Mesendoderm (in vitro differentiated cells): ENCODE measurements at regions not wholly inside any gene's neighbourhood (a gene's known extent, or its start where the extent isn't known, plus 50 kb on each side); places are given as distances from the start of the nearest gene placed in this dataset.
"Not testable (repeated sequence)": the region's sequence is repeated elsewhere in the genome, so short reads cannot be mapped to it uniquely, and the experiment has no call there.

Experiments used
- DNase-seq: peaks from one replicate; pipeline ENCODE4 v3.0.0; 2013
- H2AK5ac ChIP-seq: 2 replicates; pipeline ENCODE4 v1.6.1; 2013; ENCODE audit warnings: low read length, inconsistent platforms
- H2BK120ac ChIP-seq: 2 replicates; pipeline ENCODE4 v1.6.1; 2013; ENCODE audit warnings: low read depth, mild to moderate bottlenecking, low read length, moderate library complexity, mixed read lengths
- H2BK15ac ChIP-seq: replicated peaks from 2 replicates; pipeline ENCODE4 v1.6.1; 2013; ENCODE audit warnings: low read depth, mild to moderate bottlenecking, moderate library complexity
- H2BK5ac ChIP-seq: 2 replicates; pipeline ENCODE4 v1.6.1; 2013; ENCODE audit warnings: low read length, inconsistent platforms
- H3K18ac ChIP-seq: 2 replicates; pipeline ENCODE4 v1.6.1; 2013; ENCODE audit warnings: mild to moderate bottlenecking, low read length, mixed read lengths
- H3K23ac ChIP-seq: one replicate; pipeline ENCODE4 v1.6.1; 2013; ENCODE audit warnings: low read length
- H3K27ac ChIP-seq: 2 replicates; pipeline ENCODE4 v1.5.1; 2013; ENCODE audit warnings: low read depth, mild to moderate bottlenecking, inconsistent platforms, low read length, moderate library complexity
- H3K27me3 ChIP-seq: 2 replicates; pipeline ENCODE4 v1.6.1; 2013; ENCODE audit warnings: low read length, control low read depth, mild to moderate bottlenecking, inconsistent platforms; ENCODE audit not compliant: insufficient read depth, poor library complexity
- H3K36me3 ChIP-seq: 2 replicates; pipeline ENCODE4 v1.6.1; 2013; ENCODE audit warnings: low read length, inconsistent platforms; ENCODE audit not compliant: control insufficient read depth, insufficient read depth
- H3K4ac ChIP-seq: one replicate; pipeline ENCODE4 v1.6.1; 2013; ENCODE audit warnings: low read depth, mild to moderate bottlenecking, low read length, moderate library complexity
- H3K4me1 ChIP-seq: 2 replicates; pipeline ENCODE4 v1.6.1; 2013; ENCODE audit warnings: low read depth, low read length, inconsistent platforms; ENCODE audit not compliant: control insufficient read depth
- H3K4me2 ChIP-seq: 2 replicates; pipeline ENCODE4 v1.6.1; 2013; ENCODE audit warnings: low read length
- H3K4me3 ChIP-seq: 2 replicates; pipeline ENCODE4 v1.5.1; 2013; ENCODE audit warnings: mild to moderate bottlenecking, low read length
- H3K56ac ChIP-seq: one replicate; pipeline ENCODE4 v1.6.1; 2013; ENCODE audit warnings: low read length
- H3K79me1 ChIP-seq: 2 replicates; pipeline ENCODE4 v1.6.1; 2013; ENCODE audit warnings: low read length, inconsistent platforms
- H3K79me2 ChIP-seq: 2 replicates; pipeline ENCODE4 v1.6.1; 2013; ENCODE audit warnings: mild to moderate bottlenecking, low read length; ENCODE audit not compliant: control insufficient read depth, insufficient read depth
- H3K9ac ChIP-seq: 2 replicates; pipeline ENCODE4 v1.6.1; 2013; ENCODE audit warnings: low read length, inconsistent platforms
- H4K5ac ChIP-seq: one replicate; pipeline ENCODE4 v1.6.1; 2013; ENCODE audit warnings: low read length
- H4K8ac ChIP-seq: one replicate; pipeline ENCODE4 v1.6.1; 2013; ENCODE audit warnings: low read depth, mild to moderate bottlenecking, control low read depth, low read length, moderate library complexity
- WGBS: extraction: QIAGEN DNeasy Blood & Tissue Kit; methylation state at CpG from one replicate; pipeline ENCODE4 v1.1.7; 2013; ENCODE audit warnings: low lambda C conversion rate, missing lambda C conversion rate; ENCODE audit not compliant: insufficient coverage; ENCODE audit errors: extremely low coverage; 5-methylcytosine and 5-hydroxymethylcytosine counted together

DNA sequence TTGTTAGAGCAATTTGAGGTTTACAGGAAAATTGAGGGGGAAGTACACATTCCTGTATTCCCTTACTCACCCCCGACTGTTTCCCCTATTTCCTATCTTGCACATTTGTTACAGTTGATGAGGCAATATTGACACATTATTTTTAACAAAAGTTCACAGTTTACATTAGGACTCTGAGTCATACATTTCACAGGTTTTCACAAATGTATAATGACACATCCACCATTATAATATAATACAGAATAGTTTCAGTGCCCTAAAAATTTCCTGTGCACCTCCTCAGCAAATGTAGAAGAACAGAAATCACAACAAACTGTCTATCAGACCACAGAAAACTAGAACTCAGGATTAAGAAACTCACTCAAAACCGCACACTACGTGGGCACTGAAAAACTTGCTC, 160.6 kb upstream of the RMP24 start:
- Histone ChIP-seq H3K27ac (no peak overlapping the region), H4K5ac (no peak overlapping the region), H2BK15ac (no peak overlapping the region), H3K4me3 (no peak overlapping the region), H4K8ac (no peak overlapping the region), H3K4me2 (no peak overlapping the region), H3K23ac (no peak overlapping the region), H2BK5ac (no peak overlapping the region), H2BK120ac (no peak overlapping the region), H3K18ac (no peak overlapping the region), H3K9ac (no peak overlapping the region), H2AK5ac (no peak overlapping the region), H3K36me3 (no peaks in the 10 kb centered on the region), H3K27me3 (no peaks in the 10 kb centered on the region), H3K56ac (no peak overlapping the region), H3K79me1 (no peaks in the 10 kb centered on the region), H3K79me2 (no peaks in the 10 kb centered on the region), H3K4me1 (no peaks in the 10 kb centered on the region), H3K4ac (no peak overlapping the region)
- no CpG with 5 or more reads among the region's 3 CpGs for WGBS
- no peak for DNase-seq

DNA sequence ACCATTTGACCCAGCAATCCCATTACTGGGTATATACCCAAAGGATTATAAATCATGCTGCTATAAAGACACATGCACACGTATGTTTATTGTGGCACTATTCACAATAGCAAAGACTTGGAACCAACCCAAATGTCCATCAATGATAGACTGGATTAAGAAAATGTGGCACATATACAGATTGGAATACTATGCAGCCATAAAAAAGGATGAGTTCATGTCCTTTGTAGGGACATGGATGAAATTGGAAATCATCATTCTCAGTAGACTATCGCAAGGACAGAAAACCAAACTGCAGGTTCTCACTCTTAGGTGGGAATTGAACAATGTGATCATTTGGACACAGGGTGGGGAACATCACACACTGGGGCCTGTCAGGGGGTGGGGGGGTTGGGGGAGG, 157.5 kb upstream of the RMP24 start:
- WGBS = no CpG with 5 or more reads among the region's 2 CpGs
- H3K18ac ChIP-seq, H3K56ac ChIP-seq, H3K23ac ChIP-seq, H3K4me2 ChIP-seq, H2BK5ac ChIP-seq, H2BK120ac ChIP-seq, H3K27ac ChIP-seq, H3K4me3 ChIP-seq, H3K79me1 ChIP-seq, H4K5ac ChIP-seq, H3K4me1 ChIP-seq, H4K8ac ChIP-seq, H3K36me3 ChIP-seq, H3K4ac ChIP-seq, H3K79me2 ChIP-seq, H3K27me3 ChIP-seq, H2AK5ac ChIP-seq, DNase-seq, H2BK15ac ChIP-seq, H3K9ac ChIP-seq: not testable (repeated sequence)

DNA sequence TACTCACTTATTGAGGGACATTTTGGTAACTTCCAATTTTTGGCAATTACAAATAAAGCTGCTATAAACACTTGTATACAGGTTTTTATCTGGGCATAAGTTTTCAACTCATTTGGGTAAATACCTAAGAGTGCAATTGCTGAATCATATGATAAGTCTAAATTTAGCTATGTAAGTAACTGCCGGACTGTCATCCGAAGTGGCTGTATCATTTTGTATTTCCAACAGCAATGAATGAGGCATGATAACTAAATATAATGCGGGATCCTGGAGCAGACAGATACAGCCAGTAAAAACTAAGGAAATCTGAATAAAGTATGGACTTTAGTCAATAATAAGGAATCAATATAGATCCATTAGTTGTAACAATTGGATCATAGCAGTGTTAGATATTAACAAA, 156.5 kb upstream of the RMP24 start:
- Histone ChIP-seq H2BK120ac (no peak overlapping the region), H3K27me3 (no peaks in the 10 kb centered on the region), H2BK15ac (no peak overlapping the region), H3K4me2 (no peak overlapping the region), H3K36me3 (no peaks in the 10 kb centered on the region), H3K79me1 (no peaks in the 10 kb centered on the region), H3K9ac (no peak overlapping the region), H3K79me2 (no peaks in the 10 kb centered on the region), H4K5ac (no peak overlapping the region), H3K4me1 (no peaks in the 10 kb centered on the region), H2AK5ac (no peak overlapping the region), H3K18ac (no peak overlapping the region), H3K27ac (no peak overlapping the region), H3K4me3 (no peak overlapping the region), H2BK5ac (no peak overlapping the region), H4K8ac (no peak overlapping the region), H3K23ac (no peak overlapping the region), H3K4ac (no peak overlapping the region), H3K56ac (no peak overlapping the region)
- DNase-seq = no peak
- WGBS = no CpG with 5 or more reads among the region's 3 CpGs

GRCh38 chr18:35817604-35818352, 154.7 kb upstream of the RMP24 start:
- no peak overlapping the region for H3K4me3 ChIP-seq
- H4K8ac ChIP-seq = no peak overlapping the region
- H4K5ac ChIP-seq = no peak overlapping the region
- no peaks in the 10 kb centered on the region for H3K36me3 ChIP-seq
- no peak overlapping the region for H3K27ac ChIP-seq
- no peak overlapping the region for H2BK15ac ChIP-seq
- H2AK5ac ChIP-seq = no peak overlapping the region
- no peak overlapping the region for H3K9ac ChIP-seq
- no peak overlapping the region for H3K56ac ChIP-seq
- H3K18ac ChIP-seq = no peak overlapping the region
- no peak overlapping the region for H2BK120ac ChIP-seq
- no peak overlapping the region for H2BK5ac ChIP-seq
- H3K27me3 ChIP-seq = no peaks in the 10 kb centered on the region
- H3K79me2 ChIP-seq = no peaks in the 10 kb centered on the region
- H3K4me1 ChIP-seq = no peaks in the 10 kb centered on the region
- H3K23ac ChIP-seq = no peak overlapping the region
- H3K4ac ChIP-seq = no peak overlapping the region
- H3K79me1 ChIP-seq = no peaks in the 10 kb centered on the region
- no CpG with 5 or more reads among the region's 11 CpGs for WGBS
- H3K4me2 ChIP-seq = no peak overlapping the region
- no peak for DNase-seq

DNA sequence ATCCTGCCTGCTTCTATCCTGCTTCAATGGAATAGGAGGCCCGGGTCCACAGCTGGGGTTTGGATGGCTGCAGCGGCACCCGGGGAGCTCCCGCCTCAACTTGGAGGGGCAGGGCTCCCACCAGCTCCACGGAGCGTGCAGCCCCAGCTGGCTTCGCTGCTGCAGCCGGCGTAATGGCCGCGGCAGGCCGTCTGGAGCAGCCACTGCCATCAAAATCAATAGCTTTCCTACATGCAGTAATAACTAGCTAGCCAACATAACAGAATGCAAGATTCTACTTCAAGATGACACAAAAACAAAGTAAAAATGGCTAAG, 154.2 kb upstream of the RMP24 start:
- Histone ChIP-seq H2BK15ac (no peak overlapping the region), H3K27ac (no peak overlapping the region), H4K8ac (no peak overlapping the region), H3K36me3 (no peaks in the 10 kb centered on the region), H2BK120ac (no peak overlapping the region), H3K4me1 (no peaks in the 10 kb centered on the region), H3K56ac (no peak overlapping the region), H3K4me3 (no peak overlapping the region), H3K4ac (no peak overlapping the region), H2AK5ac (no peak overlapping the region), H3K23ac (no peak overlapping the region), H4K5ac (no peak overlapping the region), H3K4me2 (no peak overlapping the region), H2BK5ac (no peak overlapping the region), H3K79me1 (no peaks in the 10 kb centered on the region), H3K79me2 (no peaks in the 10 kb centered on the region), H3K18ac (no peak overlapping the region), H3K9ac (no peak overlapping the region), H3K27me3 (no peaks in the 10 kb centered on the region)
- DNase-seq = no peak
- WGBS = no CpG with 5 or more reads among the region's 12 CpGs

DNA sequence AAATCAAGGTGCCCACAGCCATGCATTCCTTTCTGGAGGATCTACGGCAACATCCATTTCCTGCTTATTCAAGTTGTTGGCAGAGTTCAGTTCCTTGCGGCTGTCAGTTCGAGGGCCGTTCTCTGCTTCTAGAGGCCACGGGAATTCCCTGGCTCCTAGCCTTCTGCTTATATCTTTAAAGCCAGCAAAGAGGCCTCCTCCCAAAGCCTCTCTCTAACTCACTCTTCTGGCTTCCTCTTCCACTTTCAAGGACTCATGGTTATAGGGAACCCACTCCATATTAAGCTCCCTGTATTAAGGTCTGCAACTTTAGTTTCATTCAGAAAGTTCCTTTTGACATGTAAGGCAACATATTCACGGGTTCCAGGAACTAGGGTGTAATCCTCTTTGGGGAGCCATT, 150.1 kb upstream of the RMP24 start:
- no CpG with 5 or more reads among the region's 6 CpGs for WGBS
- no peak overlapping the region for H3K18ac ChIP-seq
- H4K8ac ChIP-seq = no peak overlapping the region
- no peak overlapping the region for H3K27ac ChIP-seq
- no peak overlapping the region for H3K4me3 ChIP-seq
- no peaks in the 10 kb centered on the region for H3K27me3 ChIP-seq
- no peak overlapping the region for H3K56ac ChIP-seq
- H3K4me1 ChIP-seq = peaks cover 1% of the 10 kb centered on the region
- H2BK5ac ChIP-seq = no peak overlapping the region
- H3K4ac ChIP-seq = no peak overlapping the region
- H3K9ac ChIP-seq = no peak overlapping the region
- no peak overlapping the region for H4K5ac ChIP-seq
- no peak overlapping the region for H3K23ac ChIP-seq
- no peak overlapping the region for H2BK120ac ChIP-seq
- no peaks in the 10 kb centered on the region for H3K79me2 ChIP-seq
- H3K79me1 ChIP-seq = no peaks in the 10 kb centered on the region
- no peak overlapping the region for H3K4me2 ChIP-seq
- H2BK15ac ChIP-seq = peak overlapping the region; percentile 27
- H3K36me3 ChIP-seq = no peaks in the 10 kb centered on the region
- H2AK5ac ChIP-seq = no peak overlapping the region
- no peak for DNase-seq
